Neural progenitor cell (in vitro differentiated cells): ENCODE measurements at regions not wholly inside any gene's neighbourhood (a gene's known extent, or its start where the extent isn't known, plus 50 kb on each side); places are given as distances from the start of the nearest gene placed in this dataset.

Source experiments
- DNase-seq: peaks from one replicate; pipeline ENCODE4 v3.0.0-alpha.2; 2016; ENCODE audit warnings: low spot score
- H2AFZ ChIP-seq: fragments of 200-600 bp; sonication (generic); replicated peaks from 2 replicates; pipeline ENCODE4 v1.6.1; 2016; ENCODE audit warnings: antibody characterized with exemption
- H3F3A ChIP-seq: fragments of 200-600 bp; sonication (generic); 2 replicates; pipeline ENCODE4 v1.6.1; 2016; ENCODE audit warnings: antibody characterized with exemption, low read depth
- H3K27ac ChIP-seq: fragments of 200-600 bp; sonication (generic); 2 replicates; pipeline ENCODE4 v1.5.1; 2016; ENCODE audit warnings: mild to moderate bottlenecking
- H3K27me3 ChIP-seq: fragments of 200-600 bp; sonication (generic); 2 replicates; pipeline ENCODE4 v1.6.1; 2016; ENCODE audit warnings: mild to moderate bottlenecking, moderate library complexity
- H3K36me3 ChIP-seq: fragments of 200-600 bp; sonication (generic); 2 replicates; pipeline ENCODE4 v1.5.1; 2016
- H3K4me1 ChIP-seq: fragments of 200-600 bp; sonication (generic); 2 replicates; pipeline ENCODE4 v1.6.1; 2016; ENCODE audit warnings: mixed run types
- H3K4me2 ChIP-seq: fragments of 200-600 bp; sonication (generic); 2 replicates; pipeline ENCODE4 v1.6.1; 2016
- H3K4me3 ChIP-seq: fragments of 200-600 bp; sonication (generic); 2 replicates; pipeline ENCODE4 v1.5.1; 2016
- H3K79me2 ChIP-seq: fragments of 200-600 bp; sonication (generic); 2 replicates; pipeline ENCODE4 v1.6.1; 2016; ENCODE audit warnings: low read depth
- H3K9ac ChIP-seq: fragments of 200-600 bp; sonication (generic); 2 replicates; pipeline ENCODE4 v1.6.1; 2016
- H3K9me3 ChIP-seq: fragments of 200-600 bp; sonication (generic); 2 replicates; pipeline ENCODE4 v1.5.1; 2016; ENCODE audit warnings: low read depth
- H4K20me1 ChIP-seq: fragments of 200-600 bp; sonication (generic); 2 replicates; pipeline ENCODE4 v1.6.1; 2016; ENCODE audit warnings: low read depth
- H3K27ac Mint-ChIP-seq: 3 replicates; pipeline ENCODE4 v1.8.0; 2021; ENCODE audit warnings: mixed read lengths
- H3K27me3 Mint-ChIP-seq: 2 replicates; pipeline ENCODE4 v1.8.0; 2022; ENCODE audit warnings: low read depth, mild to moderate bottlenecking, inconsistent platforms, moderate library complexity, mixed read lengths; ENCODE audit not compliant: insufficient read depth
- H3K36me3 Mint-ChIP-seq: 3 replicates; pipeline ENCODE4 v1.8.0; 2021; ENCODE audit warnings: mixed read lengths
- H3K4me1 Mint-ChIP-seq: 3 replicates; pipeline ENCODE4 v1.8.0; 2021; ENCODE audit warnings: mixed read lengths
- H3K4me3 Mint-ChIP-seq: 3 replicates; pipeline ENCODE4 v1.8.0; 2021; ENCODE audit warnings: mild to moderate bottlenecking, moderate library complexity, mixed read lengths
- H3K9me3 Mint-ChIP-seq: 3 replicates; pipeline ENCODE4 v1.8.0; 2020; ENCODE audit warnings: mixed read lengths
- CTCF ChIP-seq: fragments of 200-600 bp; sonication (generic); IDR thresholded peaks from 2 replicates; pipeline ENCODE4 v1.5.1; 2017; ENCODE audit warnings: antibody characterized with exemption, mild to moderate bottlenecking
- EZH2 ChIP-seq: fragments of 200-600 bp; sonication (generic); IDR thresholded peaks from 2 replicates; pipeline ENCODE4 v1.6.1; 2017; ENCODE audit warnings: antibody characterized with exemption, mild to moderate bottlenecking, moderate library complexity
- EZH2phosphoT487 ChIP-seq: fragments of 200-600 bp; sonication (generic); IDR thresholded peaks from 2 replicates; pipeline ENCODE4 v1.6.1; 2017; ENCODE audit warnings: antibody characterized with exemption

GRCh38 chr2:134139611-134140010 lies 114.3 kb upstream of the MGAT5 start:
- no peak overlapping the region for H3K27ac ChIP-seq
- peaks cover 6% of the 10 kb centered on the region for H3K27me3 Mint-ChIP-seq
- peaks cover 14% of the 10 kb centered on the region for H3K36me3 Mint-ChIP-seq
- peaks cover 76% of the 10 kb centered on the region for H4K20me1 ChIP-seq
- H3K27ac Mint-ChIP-seq, result no peak overlapping the region
- no peaks in the 10 kb centered on the region for H3K36me3 ChIP-seq
- H3K27me3 ChIP-seq, result no peaks in the 10 kb centered on the region
- peaks cover 5% of the 10 kb centered on the region for H3K9me3 Mint-ChIP-seq
- TF ChIP-seq EZH2phosphoT487, result no peak
- no peak for TF ChIP-seq EZH2
- TF ChIP-seq CTCF, result no peak
- H3K9me3 ChIP-seq, result no peaks in the 10 kb centered on the region
- no peak overlapping the region for H3K9ac ChIP-seq
- H3K4me1 ChIP-seq, result peaks cover 8% of the 10 kb centered on the region
- H3K4me3 ChIP-seq, result no peak overlapping the region
- DNase-seq, result no peak
- H2AFZ ChIP-seq, result no peak overlapping the region
- no peaks in the 10 kb centered on the region for H3F3A ChIP-seq
- H3K4me1 Mint-ChIP-seq, result peaks cover 31% of the 10 kb centered on the region
- peaks cover 25% of the 10 kb centered on the region for H3K79me2 ChIP-seq
- no peak overlapping the region for H3K4me3 Mint-ChIP-seq
- no peak overlapping the region for H3K4me2 ChIP-seq

- Histone ChIP-seq H3K4me1 (peaks cover 8% of the 10 kb centered on the region), H3K27me3 (no peaks in the 10 kb centered on the region), H2AFZ (no peak overlapping the region), H3K4me2 (no peak overlapping the region), H3K4me3 (no peak overlapping the region), H4K20me1 (peaks cover 74% of the 10 kb centered on the region), H3K27ac (no peak overlapping the region), H3F3A (peaks cover 2% of the 10 kb centered on the region), H3K9ac (no peak overlapping the region), H3K9me3 (no peaks in the 10 kb centered on the region), H3K36me3 (no peaks in the 10 kb centered on the region), H3K79me2 (peaks cover 23% of the 10 kb centered on the region)
- TF ChIP-seq EZH2 (no peak), EZH2phosphoT487 (no peak), CTCF (no peak)
- H3K36me3 Mint-ChIP-seq, result peaks cover 14% of the 10 kb centered on the region
- peaks cover 8% of the 10 kb centered on the region for H3K27me3 Mint-ChIP-seq
- no peak overlapping the region for H3K4me3 Mint-ChIP-seq
- no peak overlapping the region for H3K27ac Mint-ChIP-seq
- no peak for DNase-seq
- H3K9me3 Mint-ChIP-seq, result peaks cover 5% of the 10 kb centered on the region
- peaks cover 31% of the 10 kb centered on the region for H3K4me1 Mint-ChIP-seq
These were observed 113.6 kb upstream of the MGAT5 start for GRCh38 chr2:134140251-134140661.

- Histone ChIP-seq H3K4me2 (no peak overlapping the region), H3K79me2 (peaks cover 23% of the 10 kb centered on the region)
- peaks cover 10% of the 10 kb centered on the region for H3K36me3 Mint-ChIP-seq
These were observed 112.1 kb upstream of the MGAT5 start for GRCh38 chr2:134141598-134142340.

More at GRCh38 chr2:134141598-134142340, 112.1 kb upstream of the MGAT5 start:
- no peaks in the 10 kb centered on the region for H3K9me3 ChIP-seq
- no peak overlapping the region for H3K4me3 ChIP-seq
- peaks cover 8% of the 10 kb centered on the region for H3K27me3 Mint-ChIP-seq
- peaks cover 13% of the 10 kb centered on the region for H3K4me1 ChIP-seq
- H3F3A ChIP-seq, result peaks cover 2% of the 10 kb centered on the region
- no peak for DNase-seq
- H3K9ac ChIP-seq, result no peak overlapping the region
- H2AFZ ChIP-seq, result no peak overlapping the region
- no peaks in the 10 kb centered on the region for H3K36me3 ChIP-seq
- H4K20me1 ChIP-seq, result peaks cover 86% of the 10 kb centered on the region
- H3K9me3 Mint-ChIP-seq, result peaks cover 2% of the 10 kb centered on the region
- peak overlapping the region; percentile 54 for H3K27ac Mint-ChIP-seq
- H3K4me3 Mint-ChIP-seq, result no peak overlapping the region
- H3K27me3 ChIP-seq, result no peaks in the 10 kb centered on the region
- H3K27ac ChIP-seq, result no peak overlapping the region
- peaks cover 41% of the 10 kb centered on the region for H3K4me1 Mint-ChIP-seq
- no peak for TF ChIP-seq EZH2
- TF ChIP-seq EZH2phosphoT487, result no peak
- TF ChIP-seq CTCF, result no peak
